ENCODE measurements at regions not wholly inside any gene's neighbourhood (a gene's known extent, or its start where the extent isn't known, plus 50 kb on each side); places are given as distances from the start of the nearest gene placed in this dataset.

GRCh38 chr1:71262970-71263369 is 182.1 kb upstream of the ZRANB2 start:
- TF ChIP-seq RAD21 (IDR thresholded peaks at IDR 0.05; ENCODE audit: low read depth) = no peak
- no peak for TF ChIP-seq YY1 (IDR thresholded peaks at IDR 0.05; ENCODE audit: low read depth)
- TF ChIP-seq TCF12 (IDR thresholded peaks at IDR 0.05; ENCODE audit: low read depth) = no peak
- TF ChIP-seq EP300 (IDR thresholded peaks at IDR 0.05; ENCODE audit: borderline replicate concordance) = no peak
- TF ChIP-seq MAX (IDR thresholded peaks at IDR 0.05) = no peak
- no peak for TF ChIP-seq NFIC (IDR thresholded peaks at IDR 0.05)
- no peak for TF ChIP-seq EGR1 (IDR thresholded peaks at IDR 0.05)
